Heart left ventricle (tissue), 13 donors: ENCODE measurements at regions not wholly inside any gene's neighbourhood (a gene's known extent, or its start where the extent isn't known, plus 50 kb on each side); places are given as distances from the start of the nearest gene placed in this dataset.

Source experiments
- CTCF ChIP-seq, 12 donors: fragments of 200-600 bp; sonication (generic) in 4 of 12; IDR thresholded peaks; one replicate each; pipeline versions ENCODE4 v1.5.0 to v1.8.0; 2018 to 2022; ENCODE audit warnings: antibody characterized with exemption in 12 of 12, mild to moderate bottlenecking in 5 of 12
- POLR2A ChIP-seq, 2 donors: fragments of 450-650 bp; IDR thresholded peaks; one replicate each; pipeline ENCODE4 v1.6.1; 2017; ENCODE audit warnings: antibody characterized with exemption in 2 of 2, mild to moderate bottlenecking in 2 of 2, moderate library complexity in 2 of 2
- donor health status: ischemic (EF 13 %, LVEDD 7.1; RV severe dilation, severe dysfunction).
- donor health status: DM: no; HTN: yes; CAD: no.
- donor health status: DM: no; HTN: no; CAD: no.
- donor health status: ischemic (EF 25% LVEDD 6.9; RV normal size, moderate dysfunction).
- donor health status: ischemic (EF 25% LVEDD 5.7; RV mildly dilated, moderate dysfunction).
- donor health status: ischemic (EF 35%, LVEDD 5.7; RV mildly dilated, moderate dysfunction).
- donor health status: nonischemic (EF 11% LVEDD 7.7; RV severe dilation, severe dysfunction).
- donor health status: DM: yes; HTN: yes; CAD: no.
- donor health status: PGD.
- donor health status: ischemic (EF 29% LVEDD 5.4; RV normal size, mild dysfunction).
- donor health status: nonischemic (EF 23%, LVEDD 6.1; RV moderate dilation, normal function).

GRCh38 chr6:11295969-11296368 lies 63.5 kb upstream of the NEDD9 start:
- no peak for TF ChIP-seq CTCF (IDR thresholded peaks at IDR 0.05)
- TF ChIP-seq POLR2A (IDR thresholded peaks at IDR 0.05) = no peak
